Glomerular visceral epithelial cell (primary cell): ENCODE measurements at regions not wholly inside any gene's neighbourhood (a gene's known extent, or its start where the extent isn't known, plus 50 kb on each side); places are given as distances from the start of the nearest gene placed in this dataset.
"Not testable (repeated sequence)": the region's sequence is repeated elsewhere in the genome, so short reads cannot be mapped to it uniquely, and the experiment has no call there.

Source experiments
- DNase-seq: peaks from one replicate; pipeline ENCODE4 v3.0.0-alpha.2; 2016; ENCODE audit errors: extremely low spot score

DNA sequence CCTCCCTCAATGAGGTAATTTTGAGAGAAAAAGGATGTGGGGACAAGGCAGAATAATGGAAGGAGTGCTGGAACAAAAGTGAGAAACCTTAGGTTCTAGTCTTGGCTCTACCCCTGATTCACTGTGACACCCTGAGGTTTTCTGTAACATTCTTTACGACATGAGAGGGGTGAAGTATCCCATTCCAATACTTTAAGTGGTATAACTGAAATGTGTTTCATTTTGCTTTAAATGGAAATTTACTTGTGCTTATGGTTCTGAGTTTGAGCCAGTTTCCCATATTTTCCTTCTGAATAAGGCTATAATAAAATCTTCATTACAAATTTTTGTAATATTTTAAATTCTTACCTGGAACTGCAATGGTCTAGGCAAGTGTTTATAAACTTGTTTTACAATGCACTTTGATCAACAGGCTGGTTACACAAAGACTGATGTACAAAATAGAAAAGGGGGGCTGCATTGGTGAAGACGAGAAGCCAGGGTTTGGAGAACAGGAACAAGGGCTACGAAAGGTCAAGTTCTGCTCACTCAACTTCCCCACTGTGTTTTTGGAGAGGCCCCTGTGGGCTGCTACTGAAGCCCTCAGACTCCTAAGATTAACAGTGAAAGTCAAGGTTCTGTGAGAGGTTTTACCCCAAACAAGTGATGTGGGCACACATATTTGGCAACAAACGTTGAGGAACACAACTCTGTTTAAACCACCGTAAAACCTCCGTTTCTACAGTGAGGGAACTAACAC, 171.9 kb upstream of the ELL2 start:
- DNase-seq: no peak

DNA sequence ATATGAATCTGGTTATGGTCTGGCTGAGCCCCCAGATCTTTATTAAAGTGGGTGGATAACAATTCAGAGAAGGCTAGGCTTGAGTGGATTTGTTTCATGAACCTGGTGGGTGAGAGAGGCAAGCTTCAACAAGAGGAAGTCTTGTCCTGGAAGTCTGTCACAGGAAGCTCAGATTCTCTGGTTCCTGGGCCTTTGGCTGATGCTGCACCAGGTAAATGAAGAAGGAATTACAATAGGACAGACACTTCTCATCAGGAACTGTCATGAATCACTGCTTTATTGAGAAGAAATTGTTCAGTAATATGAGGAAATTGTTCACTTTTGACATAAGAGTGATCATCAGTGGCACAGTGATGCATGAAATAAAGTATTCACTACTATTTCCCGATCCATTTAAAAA, 167.6 kb upstream of the ELL2 start:
- DNase-seq: no peak

DNA sequence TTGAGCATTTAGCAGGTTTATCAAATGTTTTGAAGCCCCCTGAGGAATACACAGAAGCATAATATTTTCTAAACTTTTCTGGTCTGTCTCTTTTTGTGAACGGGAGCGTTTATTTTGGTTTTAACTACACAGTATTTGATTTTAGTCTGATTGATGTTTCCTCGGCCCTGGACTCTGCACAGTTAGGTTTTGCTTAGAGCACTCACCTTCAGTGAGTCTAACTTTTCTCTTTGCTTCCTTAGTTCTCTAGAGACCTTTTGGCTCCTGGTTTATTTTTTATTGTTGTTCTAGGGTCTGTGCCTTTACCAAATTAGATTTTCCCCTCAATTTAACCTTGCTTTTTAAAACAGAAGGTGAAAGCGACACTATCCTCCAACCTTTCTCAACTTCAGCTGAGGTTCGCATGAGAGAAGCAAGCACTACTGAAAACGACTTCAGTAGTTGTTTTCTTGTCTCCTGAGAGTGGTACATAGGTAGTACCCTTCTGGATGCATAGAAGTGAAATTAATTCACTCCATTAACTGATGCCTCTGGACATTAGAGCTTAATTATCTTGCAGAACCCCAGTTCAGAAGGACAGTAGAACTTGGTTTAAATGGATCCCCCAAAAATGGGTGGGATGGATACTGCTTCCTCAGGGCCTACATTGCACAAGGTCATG, 166.7 kb upstream of the ELL2 start:
- DNase-seq: no peak

DNA sequence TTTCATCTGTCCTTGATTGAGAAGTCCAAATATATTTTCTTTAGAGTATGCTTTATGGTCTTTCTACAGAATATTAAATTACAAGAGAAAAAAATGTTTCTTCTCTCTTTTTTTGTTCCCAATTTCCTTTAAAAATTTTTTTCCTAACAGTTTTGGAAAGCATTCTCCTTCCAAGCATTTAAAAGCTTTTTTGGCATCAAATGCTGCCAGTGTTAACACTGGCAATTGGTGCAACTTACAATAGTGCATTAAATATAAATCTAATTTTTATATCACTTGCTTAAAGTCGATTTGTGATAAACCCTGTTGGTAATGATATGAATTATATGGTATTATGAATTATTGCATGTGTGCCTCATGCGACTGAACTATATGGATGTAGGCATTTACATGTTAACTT, 165.9 kb upstream of the ELL2 start:
- no peak for DNase-seq

DNA sequence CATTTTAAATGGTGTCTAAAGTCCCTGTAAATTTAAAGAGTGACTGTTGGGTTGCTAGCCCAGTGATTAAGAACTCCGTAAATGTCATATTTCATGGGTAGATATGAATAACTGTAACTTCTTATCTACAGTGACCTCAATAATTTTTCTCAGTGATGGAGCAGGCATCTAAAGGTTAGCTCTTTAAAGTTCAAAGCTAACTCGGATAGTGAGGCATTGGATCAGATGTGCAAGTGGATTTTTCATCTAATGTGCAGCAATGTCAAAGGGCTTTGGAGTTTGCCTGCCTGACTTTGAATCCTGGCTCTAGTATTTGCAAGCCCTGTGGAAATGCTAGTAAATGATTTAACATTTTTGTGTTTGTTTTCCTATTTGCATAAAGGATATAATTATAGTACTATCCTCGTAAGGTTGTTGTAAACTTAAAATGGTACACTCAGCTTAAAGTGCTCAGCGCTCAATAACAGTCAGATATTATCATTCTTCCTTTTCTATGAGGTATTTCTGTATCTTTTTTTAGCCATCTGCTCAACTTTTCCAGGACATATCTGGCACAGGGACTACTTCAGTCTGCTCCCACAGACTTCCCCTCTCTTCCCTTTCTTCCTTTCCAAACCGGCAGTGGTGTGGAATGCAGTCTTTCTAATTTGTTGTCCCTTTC, 163.7 kb upstream of the ELL2 start:
- no peak for DNase-seq

DNA sequence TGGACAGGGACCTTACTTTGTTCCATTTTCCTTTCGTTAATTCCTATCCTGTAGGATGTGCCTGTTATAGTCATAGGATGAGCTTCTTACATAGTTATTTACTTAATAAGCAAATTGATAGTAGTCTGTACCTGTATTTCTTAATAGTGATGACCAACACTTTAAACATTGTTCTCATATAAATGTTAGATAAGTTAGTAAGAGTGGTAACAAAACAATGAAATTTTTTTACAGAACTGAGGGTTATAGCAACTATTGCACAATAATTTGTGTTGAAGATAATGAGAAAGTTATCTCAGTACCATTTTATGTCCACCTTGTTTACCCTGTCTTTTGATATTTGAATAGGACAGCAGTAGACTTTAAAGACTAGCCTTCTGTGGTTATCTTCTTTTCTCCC, 162.9 kb upstream of the ELL2 start:
- no peak for DNase-seq

DNA sequence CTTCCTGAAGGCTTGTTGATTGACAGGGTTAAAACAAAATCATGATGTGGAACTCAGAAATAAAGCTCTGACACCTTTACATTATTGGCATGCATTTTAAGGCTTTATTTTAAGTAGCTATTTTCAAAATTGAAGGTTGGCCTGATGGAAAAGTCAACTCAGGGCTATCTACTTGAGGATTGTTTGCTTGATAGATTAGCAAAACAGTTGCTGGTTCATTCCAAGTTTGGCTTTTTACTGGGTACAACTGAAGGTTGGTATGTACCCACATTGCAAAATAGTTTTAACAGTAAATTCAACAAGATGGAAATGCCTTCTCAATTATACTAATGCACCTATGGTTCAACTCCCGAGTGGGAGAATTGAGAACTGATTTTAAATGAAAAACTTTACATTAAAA, 161.8 kb upstream of the ELL2 start:
- no peak for DNase-seq

DNA sequence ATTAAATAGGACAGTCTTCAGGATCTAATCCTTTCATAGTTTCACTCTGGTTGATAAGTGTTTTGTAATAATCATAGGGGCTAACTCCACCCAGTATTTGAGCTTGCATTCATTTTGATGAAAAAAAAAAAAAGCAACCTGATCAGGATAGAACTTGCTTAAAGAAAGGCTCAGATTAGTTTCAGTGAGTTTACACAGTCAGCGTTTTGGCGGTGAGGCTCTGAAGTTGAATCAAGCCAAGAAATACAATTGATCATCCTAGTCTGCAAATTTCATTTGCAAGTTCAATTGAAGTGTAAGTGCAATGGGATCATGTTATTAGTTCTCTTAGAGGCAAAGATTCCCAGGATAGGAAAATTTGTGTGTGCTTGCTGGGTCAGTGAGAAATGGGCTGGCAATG, 159.7 kb upstream of the ELL2 start:
- no peak for DNase-seq

DNA sequence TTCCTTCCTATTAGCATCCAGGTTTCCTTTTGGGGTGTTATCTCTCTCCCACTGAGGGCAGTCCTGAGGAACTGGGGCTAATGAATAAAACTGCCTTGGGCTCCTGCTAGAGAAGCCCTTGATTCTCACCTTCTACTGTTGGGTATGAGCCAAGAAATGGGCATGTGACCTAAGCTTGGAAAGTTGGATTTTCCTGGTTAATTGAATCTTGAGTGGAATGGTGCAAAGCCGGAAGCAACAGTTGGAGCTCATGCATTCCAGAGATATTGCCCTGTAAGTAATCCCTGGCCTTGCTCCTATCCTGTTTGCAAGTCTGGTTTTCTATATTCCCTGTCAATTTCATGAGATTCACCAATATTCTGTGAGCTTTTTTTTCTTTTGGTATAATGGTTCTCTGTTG, 158.5 kb upstream of the ELL2 start:
- DNase-seq: no peak

DNA sequence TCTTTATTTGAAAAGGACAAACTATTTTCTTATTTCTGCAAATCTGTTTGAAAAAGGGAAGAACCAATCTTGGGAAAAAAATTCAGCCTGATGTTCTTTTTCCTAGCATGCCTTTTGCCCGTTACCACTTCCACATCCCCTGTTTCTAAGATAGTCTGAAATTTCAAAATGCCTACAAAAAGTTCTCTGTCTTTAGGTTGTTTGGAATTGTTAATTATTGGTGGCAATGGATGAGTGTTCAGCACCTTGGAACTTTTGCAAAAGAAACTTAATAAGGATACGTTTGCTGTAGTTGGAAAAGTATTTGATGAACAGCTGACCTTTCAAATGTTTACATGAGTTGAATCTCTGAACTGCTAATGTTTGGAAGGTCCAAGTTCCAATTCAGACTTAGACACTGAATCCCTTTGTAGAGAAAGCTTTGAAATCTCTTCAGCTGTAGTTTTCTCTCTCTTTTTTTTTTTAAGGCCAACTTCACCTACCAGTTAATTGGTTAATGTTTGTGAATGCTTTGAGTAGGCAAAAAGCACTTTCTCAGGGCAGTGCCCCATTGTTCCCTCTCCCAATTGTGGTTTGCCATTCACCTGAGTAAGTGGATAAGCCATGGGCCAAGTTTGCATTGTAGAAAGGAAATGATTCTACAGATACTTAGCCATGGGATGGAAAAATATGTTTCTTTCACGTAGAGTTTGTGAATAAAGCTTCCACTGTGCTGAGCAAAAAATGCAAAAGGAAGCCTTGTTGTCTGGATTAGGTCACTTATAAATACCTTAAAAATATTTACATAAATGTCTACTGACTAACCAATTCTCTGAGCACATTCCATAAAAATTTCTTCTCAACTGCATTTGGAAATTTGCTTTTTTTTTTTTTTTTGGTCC, 156.4 kb upstream of the ELL2 start:
- DNase-seq: no peak

DNA sequence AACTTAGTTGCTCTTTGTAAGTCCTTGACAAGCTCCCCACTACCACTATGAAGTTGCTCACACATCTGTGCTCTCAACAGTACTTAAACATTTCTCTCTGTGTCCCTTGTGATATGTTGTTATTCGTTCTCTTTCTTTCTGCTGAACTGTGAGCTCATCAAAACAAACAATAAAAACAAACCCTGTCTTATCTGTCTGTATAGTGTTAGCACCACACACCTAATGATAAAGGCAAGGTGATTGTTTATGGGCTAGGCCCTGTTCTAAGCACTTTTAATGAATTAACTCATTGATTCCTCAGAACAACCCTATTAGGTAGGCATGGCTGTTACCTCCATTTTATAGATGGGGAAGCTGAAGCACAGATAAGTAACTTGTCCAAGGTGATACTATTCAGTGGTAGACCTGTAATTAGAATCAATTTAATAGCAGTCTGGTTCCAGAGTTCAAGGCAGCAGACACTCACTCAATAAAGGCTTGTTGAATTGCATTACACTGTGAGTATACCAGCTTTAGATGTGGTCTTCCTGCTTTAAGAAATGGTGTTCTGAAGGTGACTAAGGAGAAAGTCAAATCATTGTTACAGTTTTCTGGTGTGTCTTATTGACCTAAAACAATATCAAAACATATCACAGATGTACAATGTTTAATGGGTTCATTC, 153.6 kb upstream of the ELL2 start:
- DNase-seq: no peak

DNA sequence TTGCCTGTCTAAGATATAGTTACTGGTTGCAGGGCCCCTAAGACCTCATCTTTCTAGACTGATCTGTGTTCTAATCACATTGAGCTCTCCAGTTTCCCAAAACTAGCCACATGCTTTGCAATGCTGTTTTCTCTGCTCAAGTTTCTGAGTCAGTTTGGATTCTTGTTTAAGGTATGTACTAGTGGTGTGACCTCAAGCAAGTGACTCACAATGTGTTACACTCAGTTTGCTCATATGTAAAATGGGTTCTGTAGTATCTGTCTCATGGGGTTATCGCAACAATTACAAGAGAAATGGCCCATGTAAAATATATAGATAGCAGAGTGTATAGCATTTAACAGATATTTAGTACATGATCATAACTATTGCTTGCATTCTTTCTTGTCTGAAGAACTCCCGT, 153.1 kb upstream of the ELL2 start:
- peak; percentile 11 for DNase-seq

DNA sequence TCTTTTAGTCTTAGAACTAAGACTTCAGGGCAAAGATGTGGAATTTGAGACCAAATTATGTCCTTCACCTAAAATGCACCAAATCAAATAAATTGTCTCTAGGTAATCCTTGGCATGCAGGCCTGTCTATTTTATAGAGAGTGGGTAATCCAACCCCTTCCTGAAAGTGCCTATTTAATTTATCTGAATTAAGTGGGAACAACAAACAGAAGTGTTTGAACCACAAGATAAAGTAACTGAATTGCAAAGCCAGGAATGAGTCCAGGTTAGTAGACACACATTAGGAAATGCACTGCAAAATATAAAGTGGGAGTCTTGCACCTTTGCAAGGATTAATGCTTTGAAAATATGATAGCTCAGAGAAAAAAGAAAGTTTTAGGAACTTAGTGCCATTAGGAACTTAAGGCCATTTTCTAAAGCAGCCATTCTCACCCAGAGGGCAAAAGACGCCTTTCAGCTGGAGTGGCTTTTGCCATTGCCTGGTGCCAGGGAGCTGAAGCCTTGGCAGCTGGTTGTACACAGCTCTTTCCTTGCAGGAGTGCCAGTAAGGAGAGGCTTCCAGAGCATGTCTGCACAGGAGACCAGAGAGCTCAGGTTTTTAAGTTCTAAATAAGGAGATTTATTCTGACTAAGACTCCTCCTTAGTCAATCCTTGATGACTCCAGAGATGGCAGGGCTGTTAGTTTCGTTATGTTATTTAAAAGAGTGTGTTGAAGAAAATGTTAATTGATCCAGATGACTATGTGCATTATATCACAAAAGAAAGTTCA, 151.7 kb upstream of the ELL2 start:
- DNase-seq: no peak

DNA sequence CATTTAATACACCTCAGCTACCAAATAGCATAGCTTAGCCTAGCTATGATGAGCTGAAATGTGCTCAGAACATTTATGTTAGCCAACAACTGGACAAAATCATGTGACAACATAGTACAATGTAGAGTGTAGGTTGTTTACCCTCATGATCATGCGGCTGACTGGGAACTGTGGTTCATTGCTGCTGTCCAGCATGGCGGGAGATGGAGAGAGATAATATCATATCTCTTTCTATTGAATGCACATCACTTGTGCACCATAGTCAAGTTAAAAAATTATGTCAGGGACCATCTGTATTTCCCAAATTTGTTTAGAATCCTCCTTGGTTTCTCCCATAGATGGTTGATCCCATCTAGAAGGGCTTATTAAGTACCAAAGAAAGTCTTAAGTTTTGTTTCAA, 151.1 kb upstream of the ELL2 start:
- DNase-seq: no peak

DNA sequence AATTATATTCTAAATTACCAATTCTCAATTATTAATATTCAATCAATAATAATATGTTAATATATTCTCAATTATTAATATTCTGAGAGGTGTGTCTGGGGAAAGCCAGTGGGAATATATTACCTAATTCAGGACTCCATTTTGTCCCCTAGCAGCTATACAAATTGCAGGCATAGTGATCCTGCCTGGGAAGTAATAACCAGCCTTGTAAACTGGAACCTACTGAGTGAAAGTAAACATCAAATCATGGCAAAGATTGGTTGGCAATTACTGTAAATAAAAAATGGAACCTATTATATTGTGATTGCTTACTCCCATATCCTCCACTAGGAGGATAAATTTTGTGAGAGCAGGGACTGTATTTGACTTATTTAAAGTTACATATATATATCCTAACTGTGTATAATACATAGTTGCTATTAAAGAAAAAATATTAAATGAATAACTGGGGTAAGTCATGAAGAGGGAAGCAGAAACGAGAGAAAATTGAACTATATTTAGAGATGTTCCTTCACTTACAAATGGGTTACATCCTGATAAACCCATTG, 150.5 kb upstream of the ELL2 start:
- no peak for DNase-seq

DNA sequence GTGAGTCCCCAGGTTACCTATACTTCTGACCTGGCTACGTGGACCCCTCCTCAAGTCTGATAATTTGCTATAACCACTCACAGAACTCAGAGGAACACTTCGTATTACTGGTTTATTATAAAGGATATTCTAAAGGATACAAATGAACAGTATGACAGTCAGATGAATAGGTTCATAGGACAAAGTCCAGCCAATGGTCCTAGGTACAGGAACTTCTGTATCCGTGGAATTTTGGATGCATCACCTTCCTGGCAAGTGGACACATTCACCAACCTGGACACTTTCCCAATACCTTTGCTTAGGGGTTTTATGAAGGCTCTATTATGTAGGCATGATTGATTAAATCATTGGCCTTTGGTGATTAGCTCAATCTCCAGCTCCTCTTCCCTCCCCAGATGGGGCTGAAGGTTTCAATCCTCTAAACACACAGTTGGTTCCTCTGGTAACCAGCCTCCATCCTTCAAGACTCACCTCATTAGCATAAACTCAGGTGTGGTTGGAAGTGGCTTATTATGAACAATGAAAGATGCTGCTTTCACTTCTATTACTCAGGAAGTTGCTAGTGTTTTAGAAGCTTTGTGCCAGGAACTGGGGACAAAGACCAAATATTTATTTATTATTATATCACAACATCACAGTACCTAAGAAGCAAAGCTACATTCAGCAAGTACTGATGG, 149.6 kb upstream of the ELL2 start:
- no peak for DNase-seq

DNA sequence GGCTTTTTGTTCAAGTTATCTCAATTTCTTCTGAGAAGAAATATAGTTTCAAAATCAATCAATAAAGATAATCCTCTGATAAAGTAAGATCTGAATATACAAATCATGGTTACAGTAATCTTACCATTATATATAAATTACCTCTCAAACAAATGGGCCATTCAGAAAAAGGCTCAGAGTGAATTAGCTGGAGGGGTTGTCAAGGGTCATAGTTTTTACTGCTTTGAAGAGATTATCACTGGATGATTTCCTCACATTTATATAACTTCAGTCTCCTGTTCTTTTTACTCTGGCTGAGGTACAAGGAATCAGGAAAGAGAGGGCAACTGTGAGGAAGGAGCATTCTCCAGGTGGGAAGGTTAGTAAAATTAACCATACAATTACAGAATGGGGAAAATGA, 148.6 kb upstream of the ELL2 start:
- no peak for DNase-seq

DNA sequence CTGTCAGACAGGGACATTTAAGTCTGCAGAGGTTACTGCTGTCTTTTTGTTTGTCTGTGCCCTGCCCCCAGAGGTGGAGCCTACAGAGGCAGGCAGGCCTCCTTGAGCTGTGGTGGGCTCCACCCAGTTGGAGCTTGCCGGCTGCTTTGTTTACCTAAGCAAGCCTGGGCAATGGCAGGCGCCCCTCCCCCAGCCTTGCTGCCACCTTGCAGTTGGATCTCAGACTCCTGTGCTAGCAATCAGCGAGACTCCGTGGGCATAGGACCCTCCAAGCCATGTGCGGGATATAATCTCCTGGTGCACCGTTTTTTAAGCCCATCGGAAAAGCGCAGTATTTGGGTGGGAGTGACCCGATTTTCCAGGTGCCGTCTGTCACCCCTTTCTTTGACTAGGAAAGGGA, 147.0 kb upstream of the ELL2 start:
- not testable (repeated sequence) for DNase-seq

DNA sequence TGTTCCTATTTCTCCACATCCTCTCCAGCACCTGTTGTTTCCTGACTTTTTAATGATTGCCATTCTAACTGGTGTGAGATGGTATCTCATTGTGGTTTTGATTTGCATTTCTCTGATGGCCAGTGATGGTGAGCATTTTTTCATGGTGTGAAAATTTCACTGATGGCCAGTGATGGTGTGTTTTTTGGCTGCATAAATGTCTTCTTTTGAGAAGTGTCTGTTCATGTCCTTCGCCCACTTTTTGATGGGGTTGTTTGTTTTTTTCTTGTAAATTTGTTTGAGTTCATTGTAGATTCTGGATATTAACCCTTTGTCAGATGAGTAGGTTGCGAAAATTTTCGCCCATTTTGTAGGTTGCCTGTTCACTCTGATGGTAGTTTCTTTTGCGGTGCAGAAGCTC, 142.2 kb upstream of the ELL2 start:
- DNase-seq: not testable (repeated sequence)
